Smooth muscle cell (in vitro differentiated cells): ENCODE measurements at regions not wholly inside any gene's neighbourhood (a gene's known extent, or its start where the extent isn't known, plus 50 kb on each side); places are given as distances from the start of the nearest gene placed in this dataset.

ENCODE experiments used
- DNase-seq: peaks from one replicate; lab custom pipeline; 2025; ENCODE audit not compliant: unreplicated experiment; lab: John Stamatoyannopoulos, UW
- H2AFZ ChIP-seq: fragments of 200-600 bp; sonication (generic); 2 replicates; pipeline ENCODE4 v1.6.0; 2016; ENCODE audit warnings: antibody characterized with exemption, low read depth, mild to moderate bottlenecking
- H3F3A ChIP-seq: fragments of 200-600 bp; sonication (generic); 2 replicates; pipeline ENCODE4 v1.6.0; 2017; ENCODE audit warnings: antibody characterized with exemption, low read depth
- H3K27ac ChIP-seq: fragments of 200-600 bp; sonication (generic); 2 replicates; pipeline ENCODE4 v1.5.1; 2016; ENCODE audit warnings: low read depth, mild to moderate bottlenecking
- H3K27me3 ChIP-seq: fragments of 200-600 bp; sonication (generic); 2 replicates; pipeline ENCODE4 v1.6.1; 2016; ENCODE audit warnings: low read depth, mild to moderate bottlenecking
- H3K36me3 ChIP-seq: fragments of 200-600 bp; sonication (generic); 2 replicates; pipeline ENCODE4 v1.5.1; 2016; ENCODE audit warnings: low read depth
- H3K4me1 ChIP-seq: fragments of 200-600 bp; sonication (generic); 2 replicates; pipeline ENCODE4 v1.5.1; 2016; ENCODE audit warnings: low read depth
- H3K4me2 ChIP-seq: fragments of 200-600 bp; sonication (generic); 2 replicates; pipeline ENCODE4 v1.6.0; 2016; ENCODE audit warnings: mild to moderate bottlenecking
- H3K4me3 ChIP-seq: fragments of 200-600 bp; sonication (generic); 2 replicates; pipeline ENCODE4 v1.5.1; 2016; ENCODE audit warnings: mild to moderate bottlenecking
- H3K79me2 ChIP-seq: fragments of 200-600 bp; sonication (generic); 2 replicates; pipeline ENCODE4 v1.6.0; 2016; ENCODE audit warnings: low read depth, mild to moderate bottlenecking
- H3K9ac ChIP-seq: fragments of 200-600 bp; sonication (generic); 2 replicates; pipeline ENCODE4 v1.6.0; 2016; ENCODE audit warnings: low read depth
- H3K9me3 ChIP-seq: fragments of 200-600 bp; sonication (generic); replicated peaks from 2 replicates; pipeline ENCODE4 v1.5.1; 2016; ENCODE audit warnings: low read depth
- H4K20me1 ChIP-seq: fragments of 200-600 bp; sonication (generic); 2 replicates; pipeline ENCODE4 v1.6.0; 2016; ENCODE audit warnings: low read depth
- WGBS: methylation state at CpG from one replicate; pipeline ENCODE4 v1.1.7; 2016; ENCODE audit warnings: low lambda C conversion rate; 5-methylcytosine and 5-hydroxymethylcytosine counted together
- TF ChIP-seq, protein P1 (sequence below): fragments of 200-600 bp; sonication (generic); IDR thresholded peaks from 2 replicates; pipeline ENCODE4 v1.5.1; 2017; ENCODE audit warnings: borderline replicate concordance, mild to moderate bottlenecking, antibody characterized with exemption; ENCODE audit not compliant: insufficient read depth, poor library complexity, severe bottlenecking

GRCh38 chr4:42345962-42346544 lies 51.2 kb upstream of the SHISA3 start:
- H3K27ac ChIP-seq, result no peak overlapping the region
- TF ChIP-seq, protein P1, sequence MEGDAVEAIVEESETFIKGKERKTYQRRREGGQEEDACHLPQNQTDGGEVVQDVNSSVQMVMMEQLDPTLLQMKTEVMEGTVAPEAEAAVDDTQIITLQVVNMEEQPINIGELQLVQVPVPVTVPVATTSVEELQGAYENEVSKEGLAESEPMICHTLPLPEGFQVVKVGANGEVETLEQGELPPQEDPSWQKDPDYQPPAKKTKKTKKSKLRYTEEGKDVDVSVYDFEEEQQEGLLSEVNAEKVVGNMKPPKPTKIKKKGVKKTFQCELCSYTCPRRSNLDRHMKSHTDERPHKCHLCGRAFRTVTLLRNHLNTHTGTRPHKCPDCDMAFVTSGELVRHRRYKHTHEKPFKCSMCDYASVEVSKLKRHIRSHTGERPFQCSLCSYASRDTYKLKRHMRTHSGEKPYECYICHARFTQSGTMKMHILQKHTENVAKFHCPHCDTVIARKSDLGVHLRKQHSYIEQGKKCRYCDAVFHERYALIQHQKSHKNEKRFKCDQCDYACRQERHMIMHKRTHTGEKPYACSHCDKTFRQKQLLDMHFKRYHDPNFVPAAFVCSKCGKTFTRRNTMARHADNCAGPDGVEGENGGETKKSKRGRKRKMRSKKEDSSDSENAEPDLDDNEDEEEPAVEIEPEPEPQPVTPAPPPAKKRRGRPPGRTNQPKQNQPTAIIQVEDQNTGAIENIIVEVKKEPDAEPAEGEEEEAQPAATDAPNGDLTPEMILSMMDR, result no peak
- no peak overlapping the region for H3K4me3 ChIP-seq
- no peaks in the 10 kb centered on the region for H3K27me3 ChIP-seq
- no peak overlapping the region for H3K9ac ChIP-seq
- H2AFZ ChIP-seq, result no peak overlapping the region
- no peaks in the 10 kb centered on the region for H3K79me2 ChIP-seq
- no peaks in the 10 kb centered on the region for H4K20me1 ChIP-seq
- WGBS, result 93% methylated on average over 29 of the region's 29 CpGs
- no peak overlapping the region for H3K4me2 ChIP-seq
- H3K36me3 ChIP-seq, result no peaks in the 10 kb centered on the region
- H3K9me3 ChIP-seq, result no peaks in the 10 kb centered on the region
- DNase-seq, result no peak
- H3K4me1 ChIP-seq, result peaks cover under 1% of the 10 kb centered on the region
- H3F3A ChIP-seq, result no peaks in the 10 kb centered on the region

GRCh38 chr4:42347076-42347475 lies 50.2 kb upstream of the SHISA3 start:
- no peak overlapping the region for H3K4me2 ChIP-seq
- no peaks in the 10 kb centered on the region for H3K27me3 ChIP-seq
- H3K9me3 ChIP-seq, result no peaks in the 10 kb centered on the region
- peaks cover 3% of the 10 kb centered on the region for H3K4me1 ChIP-seq
- 95% methylated on average over 10 of the region's 10 CpGs for WGBS
- H3F3A ChIP-seq, result no peaks in the 10 kb centered on the region
- H3K9ac ChIP-seq, result no peak overlapping the region
- TF ChIP-seq, protein P1, result no peak
- H3K27ac ChIP-seq, result no peak overlapping the region
- H4K20me1 ChIP-seq, result no peaks in the 10 kb centered on the region
- no peak for DNase-seq
- no peaks in the 10 kb centered on the region for H3K79me2 ChIP-seq
- no peak overlapping the region for H2AFZ ChIP-seq
- no peaks in the 10 kb centered on the region for H3K36me3 ChIP-seq
- H3K4me3 ChIP-seq, result no peak overlapping the region
